ENCODE measurements at regions not wholly inside any gene's neighbourhood (a gene's known extent, or its start where the extent isn't known, plus 50 kb on each side); places are given as distances from the start of the nearest gene placed in this dataset.

- DNase-seq: no peak
These were observed 321.6 kb downstream of the NDFIP2 start for GRCh38 chr13:79802389-79803085.

DNA sequence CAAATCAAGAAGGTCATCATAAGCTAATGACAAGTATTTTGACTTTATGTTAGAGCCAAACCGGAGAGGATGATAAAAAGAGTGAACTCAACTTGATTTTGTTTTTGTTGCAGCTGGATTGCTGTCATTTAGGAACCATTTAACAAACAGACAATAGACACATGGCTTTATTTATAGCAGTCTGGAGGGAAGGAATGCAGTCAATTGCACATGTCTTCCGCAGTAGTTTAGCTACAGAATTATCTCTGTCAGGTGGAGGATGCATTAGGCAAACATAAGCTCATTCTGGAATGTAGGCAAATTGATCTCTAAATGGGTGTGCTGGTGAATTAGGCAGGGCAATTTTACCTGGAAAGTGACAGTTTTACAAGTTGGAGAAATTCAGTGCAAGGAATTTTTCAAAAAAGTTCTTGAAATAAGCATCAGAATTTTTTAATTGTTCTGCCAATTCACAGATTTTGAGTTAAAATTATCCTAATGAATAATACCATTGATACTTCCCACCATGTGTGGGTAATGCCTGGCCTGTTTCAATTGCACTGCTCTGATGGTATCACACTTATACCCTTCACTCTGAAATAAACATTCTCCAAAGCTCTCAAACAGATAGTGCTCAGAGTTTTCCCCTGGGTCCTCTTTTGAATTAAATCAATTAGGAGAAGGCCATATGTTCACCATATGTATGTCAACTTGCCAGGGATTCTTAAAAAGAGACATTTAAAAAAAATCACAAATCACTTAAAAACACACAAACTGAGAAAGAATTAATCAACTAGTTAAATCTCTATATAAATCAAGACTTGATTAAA lies 318.3 kb downstream of the NDFIP2 start:
- DNase-seq: no peak

DNA sequence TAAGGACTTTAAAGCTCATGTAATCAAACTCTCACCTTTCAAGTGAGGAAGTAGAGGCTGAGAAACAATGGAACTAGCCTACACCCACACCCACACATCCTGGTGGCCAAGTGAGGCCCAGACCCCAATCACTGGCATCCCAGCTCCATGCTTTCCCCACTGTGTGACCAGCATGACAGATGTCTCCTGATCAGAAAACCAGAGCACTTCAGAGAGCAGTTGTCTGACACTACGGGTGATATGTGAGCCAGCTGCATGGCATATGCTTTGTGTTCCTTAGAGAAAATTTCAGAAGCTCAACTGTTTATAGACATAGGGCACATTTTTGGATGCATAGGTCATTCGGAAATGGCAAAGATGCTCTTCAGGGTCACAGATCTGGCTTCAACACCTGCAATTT lies 315.2 kb downstream of the NDFIP2 start:
- no peak for DNase-seq

- no peak for DNase-seq
These were observed 314.0 kb downstream of the NDFIP2 start for GRCh38 chr13:79794931-79795330.

- DNase-seq: no peak
These were observed 311.8 kb downstream of the NDFIP2 start for GRCh38 chr13:79792716-79793115.

- no peak for DNase-seq
These were observed 310.6 kb downstream of the NDFIP2 start for GRCh38 chr13:79791471-79792042.

- no peak for DNase-seq
These were observed 305.2 kb downstream of the NDFIP2 start for GRCh38 chr13:79786176-79786575.

- peak; percentile 92 for DNase-seq
These were observed 301.7 kb downstream of the NDFIP2 start for GRCh38 chr13:79782541-79783205.

DNA sequence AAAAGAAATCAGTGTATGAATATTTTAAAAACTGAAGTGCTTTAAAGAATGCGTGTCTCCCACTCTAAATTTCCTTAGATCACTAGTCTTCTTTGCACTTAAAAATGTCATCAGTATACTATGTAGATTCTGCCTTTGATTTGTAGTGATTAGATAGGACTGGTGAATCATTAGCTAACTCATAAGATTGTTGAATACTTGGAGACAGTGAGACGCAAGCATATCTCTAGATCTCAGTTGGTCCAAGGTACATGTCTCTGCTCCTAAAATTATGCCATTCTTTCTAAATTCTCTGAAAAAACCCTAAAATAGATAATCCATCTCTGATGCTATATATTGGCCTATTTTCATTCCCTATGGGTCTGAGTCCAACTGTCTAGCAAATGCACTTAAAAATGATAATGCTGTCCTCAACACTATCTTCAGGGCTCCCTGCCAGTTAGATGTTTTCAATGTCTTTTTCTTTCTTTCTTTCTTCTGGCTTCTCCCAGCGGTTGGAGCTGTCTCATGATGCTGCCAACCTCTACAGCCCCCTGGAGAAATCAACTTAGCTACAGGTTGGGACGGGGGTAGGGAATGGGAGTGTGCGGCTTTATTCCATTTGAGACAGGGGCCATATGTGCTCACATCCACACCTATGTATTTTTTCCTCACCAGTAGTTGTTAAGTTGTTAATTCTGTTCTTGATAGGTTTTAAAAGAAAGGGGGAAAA lies 301.0 kb downstream of the NDFIP2 start:
- no peak for DNase-seq

- no peak for DNase-seq
These were observed 299.3 kb downstream of the NDFIP2 start for GRCh38 chr13:79780240-79780639.

DNA sequence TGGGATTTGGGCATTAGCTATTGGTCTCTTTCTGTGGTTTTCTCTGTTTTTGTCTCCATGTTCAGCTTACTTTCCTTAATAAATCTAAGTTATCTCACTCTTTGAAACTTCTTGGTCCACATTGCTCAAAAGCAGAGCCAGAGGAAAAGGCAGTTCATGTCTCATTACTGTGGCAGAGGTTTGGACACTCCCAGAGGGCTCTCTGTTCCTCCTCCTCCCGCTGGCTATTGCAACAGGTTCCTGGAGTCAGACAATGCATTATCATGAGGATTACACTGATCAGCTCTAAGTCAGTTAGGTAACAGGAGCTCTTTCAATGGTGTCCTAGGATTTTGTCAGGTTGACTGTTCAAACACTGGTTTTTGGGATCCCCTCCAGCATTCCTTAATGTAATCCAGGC lies 298.8 kb downstream of the NDFIP2 start:
- no peak for DNase-seq

- no peak for DNase-seq
These were observed 297.9 kb downstream of the NDFIP2 start for GRCh38 chr13:79778741-79779460.

DNA sequence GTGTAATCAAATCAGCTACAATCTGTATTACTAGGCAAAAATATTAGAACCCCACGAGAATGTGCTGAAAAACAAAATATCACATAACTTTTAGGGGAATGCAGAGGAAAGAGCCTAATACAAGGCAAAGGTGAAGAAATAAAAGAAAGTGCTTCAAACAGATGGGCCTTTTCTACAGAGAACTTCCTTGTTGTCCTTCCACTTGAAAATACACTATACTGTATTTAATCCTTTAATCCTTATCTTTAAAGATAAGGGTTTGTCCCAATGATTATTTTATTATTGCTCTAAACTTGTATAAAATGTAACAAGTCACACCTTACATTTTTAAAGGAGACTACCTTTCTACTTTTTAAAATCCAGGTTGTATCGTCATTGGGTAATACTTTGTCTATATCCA lies 296.5 kb downstream of the NDFIP2 start:
- no peak for DNase-seq

GRCh38 chr13:79776531-79777295 lies 295.8 kb downstream of the NDFIP2 start:
- peak; percentile 15 for DNase-seq

DNA sequence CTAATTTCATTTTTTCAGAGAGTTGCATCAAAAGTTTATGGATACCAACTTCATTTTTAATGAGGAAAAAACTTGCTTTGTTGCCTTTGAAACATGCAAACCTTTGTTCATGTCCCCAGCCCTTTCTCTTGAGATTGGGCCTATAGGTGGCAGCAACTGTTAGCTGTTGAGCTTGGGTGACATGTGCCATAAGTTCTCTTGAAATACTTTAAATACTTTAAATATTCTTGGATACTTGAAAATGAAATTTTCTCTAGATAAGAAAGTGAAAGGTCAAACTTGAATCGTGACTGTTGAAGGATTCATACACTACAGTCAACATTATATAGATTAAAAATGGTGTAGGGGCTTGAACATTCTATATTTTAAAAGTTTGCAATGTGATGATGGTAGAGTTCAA lies 294.9 kb downstream of the NDFIP2 start:
- DNase-seq: peak; percentile 18

GRCh38 chr13:79772811-79773210 lies 291.9 kb downstream of the NDFIP2 start:
- DNase-seq: no peak

- no peak for DNase-seq
These were observed 290.5 kb downstream of the NDFIP2 start for GRCh38 chr13:79771493-79771892.

GRCh38 chr13:79770056-79770455 lies 289.1 kb downstream of the NDFIP2 start:
- DNase-seq: no peak

GRCh38 chr13:79767126-79767525 lies 286.2 kb downstream of the NDFIP2 start:
- no peak for DNase-seq

GRCh38 chr13:79765331-79765730 lies 284.4 kb downstream of the NDFIP2 start:
- no peak for DNase-seq

DNA sequence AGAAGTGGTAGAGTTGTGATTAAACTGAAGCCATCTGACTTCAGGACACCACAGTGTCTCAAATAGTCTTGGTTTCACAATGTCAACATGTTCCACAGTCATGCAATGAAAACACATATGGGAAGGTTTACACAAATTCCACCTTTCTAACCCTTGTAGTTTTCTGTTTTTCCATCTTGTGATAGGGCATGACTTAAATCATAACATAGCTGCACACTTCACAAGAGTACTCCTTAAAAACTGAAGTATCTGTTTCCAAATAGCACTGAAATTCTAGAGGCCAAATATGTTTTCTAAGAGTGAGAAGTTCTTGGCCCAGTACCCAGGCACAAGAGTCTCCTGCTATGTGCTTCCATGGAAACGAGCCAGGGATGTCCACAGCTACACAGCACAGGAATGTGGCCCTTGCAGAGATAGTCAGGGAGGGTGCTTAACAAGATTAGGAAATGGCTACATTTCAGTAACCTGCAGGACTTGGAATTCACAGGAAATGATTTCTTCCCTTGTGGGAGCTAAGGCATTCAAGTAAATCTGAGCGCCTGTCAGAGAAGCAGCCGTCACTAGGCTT lies 269.1 kb downstream of the NDFIP2 start:
- DNase-seq: no peak
